HCT116 (cell line): ENCODE measurements at regions not wholly inside any gene's neighbourhood (a gene's known extent, or its start where the extent isn't known, plus 50 kb on each side); places are given as distances from the start of the nearest gene placed in this dataset.

Experiments
- ATAC-seq: fragments of 200-7000 bp; cut with Tn5 transposase; 2 replicates; pipeline ENCODE4 v1.9.1; 2020; ENCODE audit warnings: mild to moderate bottlenecking, moderate library complexity
- BruUV-seq: library from RNA; stranded (reverse); fragments of 400-500 nt; replicated peaks from 2 replicates; lab custom pipeline; 2021; lab: Mats Ljungman, UMichigan
- CTCF ChIA-PET: fragments of 300-600 bp; sonication (Branson Sonifier 250); formaldehyde crosslinking; loops from one replicate; lab custom pipeline; 2021; ENCODE audit warnings: antibody characterized with exemption; lab: Charles Lee
- POLR2A ChIA-PET: fragments of 300-600, 350-600 bp; sonication (Branson Sonifier 250); formaldehyde crosslinking; loops from one replicate; lab custom pipeline; 2021; ENCODE audit warnings: antibody characterized with exemption; lab: Charles Lee
- RAD21 ChIA-PET, 2 experiments: fragments of 300-600 bp; sonication (Branson Sonifier 250); formaldehyde crosslinking; loops; one replicate each; lab custom pipeline; 2023; ENCODE audit warnings: low total read pairs in 2 of 2; ENCODE audit not compliant: uncharacterized antibody in 2 of 2, unreplicated experiment in 2 of 2, low non-redundant PET in 1 of 2; lab: Charles Lee
- DNase-seq: peaks from one replicate; pipeline ENCODE4 v3.0.0-alpha.2; 2010; ENCODE audit warnings: low read depth, low spot score
- H2AFZ ChIP-seq: fragments of 200-600 bp; shearing (Covaris generic), sonication (generic); 2 replicates; pipeline ENCODE4 v1.6.1; 2017; ENCODE audit warnings: low read depth, mixed run types, mixed read lengths, antibody characterized with exemption, low read length; ENCODE audit not compliant: poor library complexity, severe bottlenecking
- H3K27ac ChIP-seq: 2 replicates; pipeline ENCODE4 v1.5.1; 2012; ENCODE audit warnings: low read depth, low read length
- H3K27me3 ChIP-seq: fragments of 200-600 bp; sonication (generic); 2 replicates; pipeline ENCODE4 v1.6.1; 2016; ENCODE audit warnings: mixed run types, low read length, mixed read lengths; ENCODE audit not compliant: insufficient read depth
- H3K36me3 ChIP-seq, 2 experiments: fragments of 200-500 bp in 1 of 2; fragments of 200-600 bp in 1 of 2; sonication (Bioruptor generic) in 1 of 2; sonication (generic) in 1 of 2; 2 replicates each; pipeline versions ENCODE4 v1.5.1 to v1.6.1; 2014 to 2016; ENCODE audit warnings: low read length in 2 of 2, inconsistent platforms in 1 of 2, mixed read lengths in 1 of 2, mixed run types in 1 of 2; ENCODE audit not compliant: insufficient read depth in 2 of 2, control insufficient read depth in 1 of 2
- H3K4me1 ChIP-seq, 2 experiments: fragments of 200-600 bp in 1 of 2; sonication (generic) in 1 of 2; 2 replicates each; pipeline versions ENCODE4 v1.5.1 to v1.6.1; 2012 to 2017; ENCODE audit warnings: low read length in 2 of 2, inconsistent platforms in 1 of 2, mild to moderate bottlenecking in 1 of 2, mixed read lengths in 1 of 2, mixed run types in 1 of 2, moderate library complexity in 1 of 2; ENCODE audit not compliant: insufficient read depth in 2 of 2, control insufficient read depth in 1 of 2
- H3K4me2 ChIP-seq: fragments of 200-600 bp; sonication (generic); 2 replicates; pipeline ENCODE4 v1.6.1; 2017; ENCODE audit warnings: mixed run types, low read length, mixed read lengths
- H3K4me3 ChIP-seq, 2 experiments: fragments of 200-600 bp in 1 of 2; sonication (generic) in 1 of 2; replicated peaks in 1 of 2; 2 replicates each; pipeline ENCODE4 v1.5.1; 2011 to 2016; ENCODE audit warnings: low read length in 2 of 2, control low read depth in 1 of 2, low read depth in 1 of 2, mild to moderate bottlenecking in 1 of 2, mixed read lengths in 1 of 2, mixed run types in 1 of 2
- H3K79me2 ChIP-seq: fragments of 200-600 bp; sonication (generic); 2 replicates; pipeline ENCODE4 v1.6.1; 2017; ENCODE audit warnings: mild to moderate bottlenecking, mixed run types, low read length, moderate library complexity, mixed read lengths; ENCODE audit not compliant: insufficient read depth
- H3K9ac ChIP-seq: fragments of 200-600 bp; sonication (generic); 2 replicates; pipeline ENCODE4 v1.6.1; 2016; ENCODE audit warnings: low read length, mixed read lengths
- H3K9me2 ChIP-seq: fragments of 200-600 bp; sonication (generic), shearing (Covaris generic); 2 replicates; pipeline ENCODE4 v1.6.1; 2017; ENCODE audit warnings: mixed run types, mild to moderate bottlenecking, moderate library complexity; ENCODE audit not compliant: insufficient read depth
- H3K9me3 ChIP-seq, 2 experiments: fragments of 200-500 bp in 1 of 2; fragments of 200-600 bp in 1 of 2; sonication (Bioruptor generic) in 1 of 2; sonication (generic) in 1 of 2; 2 replicates each; pipeline ENCODE4 v1.6.1; 2014 to 2017; ENCODE audit warnings: low read length in 2 of 2, mixed read lengths in 2 of 2, inconsistent platforms in 1 of 2, low read depth in 1 of 2, mild to moderate bottlenecking in 1 of 2, mixed run types in 1 of 2, moderate library complexity in 1 of 2; ENCODE audit not compliant: control insufficient read depth in 1 of 2, insufficient read depth in 1 of 2
- H4K20me1 ChIP-seq: fragments of 200-600 bp; sonication (generic), shearing (Covaris generic); 2 replicates; pipeline ENCODE4 v1.6.1; 2017; ENCODE audit warnings: mixed run types, mild to moderate bottlenecking, moderate library complexity; ENCODE audit not compliant: insufficient read depth
- ATF3 ChIP-seq: IDR thresholded peaks from 2 replicates; pipeline ENCODE4 v1.6.1; 2012
- CBX3 ChIP-seq: IDR thresholded peaks from 2 replicates; pipeline ENCODE4 v1.6.1; 2012; ENCODE audit warnings: low read depth
- CEBPB ChIP-seq: IDR thresholded peaks from 2 replicates; pipeline ENCODE4 v1.6.1; 2012; ENCODE audit warnings: low read depth
- ELF1 ChIP-seq: IDR thresholded peaks from 2 replicates; pipeline ENCODE4 v1.6.1; 2012; ENCODE audit warnings: low read depth, borderline replicate concordance
- JUND ChIP-seq: IDR thresholded peaks from 2 replicates; pipeline ENCODE4 v1.6.1; 2012
- POLR2A ChIP-seq: IDR thresholded peaks from 2 replicates; pipeline ENCODE4 v1.7.0; 2011; ENCODE audit warnings: borderline replicate concordance; ENCODE audit not compliant: insufficient read depth, insufficient read length; ENCODE audit errors: extremely low read depth
- POLR2AphosphoS5 ChIP-seq: IDR thresholded peaks from 2 replicates; pipeline ENCODE4 v1.6.1; 2011; ENCODE audit warnings: mild to moderate bottlenecking, low read depth, low read length, moderate library complexity
- RAD21 ChIP-seq: IDR thresholded peaks from 2 replicates; pipeline ENCODE4 v1.6.1; 2012; ENCODE audit warnings: low read depth, mild to moderate bottlenecking
- REST ChIP-seq: IDR thresholded peaks from 2 replicates; pipeline ENCODE4 v1.6.1; 2012; ENCODE audit warnings: low read depth
- SIN3A ChIP-seq: IDR thresholded peaks from 2 replicates; pipeline ENCODE4 v1.6.1; 2012; ENCODE audit warnings: low read depth
- SP1 ChIP-seq: IDR thresholded peaks from 2 replicates; pipeline ENCODE4 v1.6.1; 2012; ENCODE audit warnings: low read depth
- TCF7L2 ChIP-seq: IDR thresholded peaks from 2 replicates; pipeline ENCODE4 v1.7.0; 2011; ENCODE audit warnings: borderline replicate concordance, inconsistent platforms; ENCODE audit not compliant: insufficient read depth, insufficient read length; ENCODE audit errors: extremely low read depth
- YY1 ChIP-seq: IDR thresholded peaks from 2 replicates; pipeline ENCODE4 v1.6.1; 2011; ENCODE audit warnings: low read length, low read depth, moderate library complexity, mild to moderate bottlenecking; ENCODE audit not compliant: insufficient replicate concordance; ENCODE audit errors: extremely low read depth
- ZBTB33 ChIP-seq: IDR thresholded peaks from 2 replicates; pipeline ENCODE4 v1.6.1; 2011; ENCODE audit warnings: mild to moderate bottlenecking, low read length, moderate library complexity; ENCODE audit not compliant: insufficient replicate concordance; ENCODE audit errors: extremely low read depth
- ZFX ChIP-seq: fragments of 450-650 bp; IDR thresholded peaks from 2 replicates; pipeline ENCODE4 v1.6.1; 2017
- ZNF274 ChIP-seq: fragments of 200-500 bp; sonication (Bioruptor generic); IDR thresholded peaks from 2 replicates; pipeline ENCODE4 v1.6.1; 2014; ENCODE audit warnings: mild to moderate bottlenecking, low read depth, low read length, inconsistent platforms
- intact Hi-C: fragments of 100-400 bp; cut with micrococcal nuclease; formaldehyde crosslinking; loops from 2 replicates; pipeline ENCODE4 v1.10.0; 2022

- Histone ChIP-seq H3K27me3 (no peaks in the 10 kb centered on the region), H4K20me1 (no peaks in the 10 kb centered on the region), H3K4me3 (no peak overlapping the region), H3K9ac (no peak overlapping the region), H3K79me2 (no peaks in the 10 kb centered on the region), H2AFZ (no peak overlapping the region), H3K27ac (no peak overlapping the region), H3K9me3 (no peaks in the 10 kb centered on the region), H3K9me2 (no peaks in the 10 kb centered on the region), H3K4me1 (no peaks in the 10 kb centered on the region), H3K4me2 (no peak overlapping the region), H3K36me3 (no peaks in the 10 kb centered on the region)
- intact Hi-C loops = no loop called here
- ATAC-seq (no peak), DNase-seq (no peak)
- no peak for TF ChIP-seq TCF7L2
- no peak for TF ChIP-seq ELF1
- no peak for TF ChIP-seq RAD21
- no peak for TF ChIP-seq ZNF274
- no peak for TF ChIP-seq JUND
- no peak for TF ChIP-seq YY1
- TF ChIP-seq SP1 = no peak
- no peak for TF ChIP-seq REST
- TF ChIP-seq CBX3 = no peak
- TF ChIP-seq ZBTB33 = no peak
- TF ChIP-seq POLR2A = no peak
- TF ChIP-seq ATF3 = no peak
- TF ChIP-seq ZFX = no peak
- TF ChIP-seq SIN3A = no peak
- no peak for TF ChIP-seq POLR2AphosphoS5
- TF ChIP-seq CEBPB = no peak
- CTCF ChIA-PET = no interaction called here
- no TSS peak for BruUV-seq
- POLR2A ChIA-PET = no interaction called here
- RAD21 ChIA-PET = no interaction called here
These were observed 302.7 kb upstream of the PREP start for GRCh38 chr6:105705608-105706007.
